ENCODE measurements at regions not wholly inside any gene's neighbourhood (a gene's known extent, or its start where the extent isn't known, plus 50 kb on each side); places are given as distances from the start of the nearest gene placed in this dataset.

DNA sequence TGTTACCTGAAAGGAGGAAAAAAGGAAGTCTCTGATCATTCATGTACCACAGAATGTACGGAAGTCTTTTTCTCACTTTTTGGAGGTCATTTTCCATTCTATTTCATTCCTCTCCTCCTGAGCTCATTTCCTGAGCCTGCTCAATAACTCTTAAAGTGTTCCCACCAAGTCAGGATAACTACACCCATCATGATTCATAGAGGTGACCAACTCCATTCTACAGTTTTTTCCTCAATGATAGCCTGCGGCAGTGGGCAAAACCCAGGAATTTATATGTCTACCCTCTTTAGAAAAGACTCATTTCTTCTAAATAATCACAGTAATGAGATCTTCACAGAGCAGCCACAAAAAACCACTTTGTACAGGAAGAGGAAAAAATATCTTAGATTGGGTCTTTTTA lies 372.5 kb downstream of the RBM43 start:
- Mint-ChIP-seq H3K9me3 (peaks cover 0 to 2% (median 0%) of the 10 kb centered on the region in 8 donors), H3K27ac (no peak overlapping the region), H3K27me3 (peaks cover 0 to 2% of the 10 kb centered on the region in 2 donors), H3K4me3 (no peak overlapping the region), H3K4me1 (no peaks in the 10 kb centered on the region), H3K36me3 (no peaks in the 10 kb centered on the region)
- Histone ChIP-seq H3K4me1 (ENCODE audit: insufficient read depth, low read length) (no peaks in the 10 kb centered on the region), H3K27ac (ENCODE audit: low read depth, low read length) (no peak overlapping the region), H3K9me3 (ENCODE audit: control insufficient read depth in 1 of 2, low read length in 2 of 2) (no peaks in the 10 kb centered on the region), H3K36me3 (ENCODE audit: insufficient read depth, low read length) (no peaks in the 10 kb centered on the region), H3K27me3 (ENCODE audit: insufficient read depth, low read length) (no peaks in the 10 kb centered on the region), H3K4me3 (ENCODE audit: low read length in 2 of 2) (no peak overlapping the region)
- intact Hi-C loops (cut with micrococcal nuclease): no loop called here
- POLR2A ChIA-PET (ENCODE audit: partially characterized antibody): no interaction called here
- no peak for DNase-seq
- CTCF ChIA-PET (ENCODE audit: partially characterized antibody): no interaction called here

DNA sequence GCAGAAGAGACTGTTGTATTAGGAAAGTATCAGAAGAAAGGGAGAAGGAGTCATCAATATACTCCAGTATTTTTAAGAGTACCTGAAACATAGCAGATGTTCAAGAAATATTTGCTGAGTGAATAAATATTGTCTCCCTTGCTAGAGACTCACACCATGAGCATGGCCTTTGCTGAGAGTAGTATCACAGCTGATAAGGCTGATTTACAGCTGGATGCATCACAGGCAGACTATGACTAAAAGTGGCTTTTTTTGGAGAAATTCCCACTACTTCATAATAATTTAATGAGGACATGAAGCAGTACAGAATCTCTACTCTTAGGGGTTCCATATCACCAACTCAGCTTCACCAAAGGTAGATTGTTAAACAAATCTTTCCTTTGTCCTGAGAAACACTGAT lies 373.3 kb downstream of the RBM43 start:
- no peaks in the 10 kb centered on the region for H3K4me1 ChIP-seq (ENCODE audit: insufficient read depth, low read length)
- H3K4me3 ChIP-seq (ENCODE audit: low read length in 2 of 2): no peak overlapping the region
- H3K9me3 ChIP-seq (ENCODE audit: control insufficient read depth in 1 of 2, low read length in 2 of 2): no peaks in the 10 kb centered on the region
- H3K27me3 ChIP-seq (ENCODE audit: insufficient read depth, low read length): no peaks in the 10 kb centered on the region
- Mint-ChIP-seq H3K4me3 (no peak overlapping the region), H3K4me1 (no peaks in the 10 kb centered on the region), H3K9me3 (peaks cover 0 to 2% (median 0%) of the 10 kb centered on the region in 8 donors), H3K27ac (no peak overlapping the region), H3K27me3 (peaks cover 0 to 2% of the 10 kb centered on the region in 2 donors), H3K36me3 (no peaks in the 10 kb centered on the region)
- ChIA-PET CTCF (ENCODE audit: partially characterized antibody) (no interaction called here), POLR2A (ENCODE audit: partially characterized antibody) (no interaction called here)
- no peak for DNase-seq
- H3K36me3 ChIP-seq (ENCODE audit: insufficient read depth, low read length): no peaks in the 10 kb centered on the region
- no peak overlapping the region for H3K27ac ChIP-seq (ENCODE audit: low read depth, low read length)
- intact Hi-C loops (cut with micrococcal nuclease): no loop called here

DNA sequence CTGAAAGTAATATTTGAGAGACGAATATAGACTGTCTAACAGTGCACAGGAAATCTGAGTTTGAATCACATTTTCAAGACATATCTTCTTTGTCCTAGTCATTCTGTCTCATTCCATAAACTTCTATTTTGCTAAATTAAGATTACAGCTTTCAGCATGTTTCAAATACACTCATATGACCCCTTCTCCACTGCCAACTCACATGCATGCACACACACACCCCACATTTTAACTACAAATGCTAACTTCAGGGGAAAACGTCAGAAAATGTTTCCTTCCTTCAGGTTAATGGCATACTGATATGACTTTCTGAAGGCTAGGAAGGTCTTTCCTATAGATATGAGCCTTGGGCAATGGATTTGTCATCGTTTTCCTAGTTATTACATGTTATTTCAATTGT lies 373.7 kb downstream of the RBM43 start:
- no peaks in the 10 kb centered on the region for H3K27me3 ChIP-seq (ENCODE audit: insufficient read depth, low read length)
- POLR2A ChIA-PET (ENCODE audit: partially characterized antibody): no interaction called here
- H3K4me3 Mint-ChIP-seq: no peak overlapping the region
- no peak overlapping the region for H3K4me3 ChIP-seq (ENCODE audit: low read length in 2 of 2)
- H3K9me3 ChIP-seq (ENCODE audit: control insufficient read depth in 1 of 2, low read length in 2 of 2): no peaks in the 10 kb centered on the region
- no peak overlapping the region for H3K27ac ChIP-seq (ENCODE audit: low read depth, low read length)
- H3K36me3 ChIP-seq (ENCODE audit: insufficient read depth, low read length): no peaks in the 10 kb centered on the region
- no peaks in the 10 kb centered on the region for H3K36me3 Mint-ChIP-seq
- no peaks in the 10 kb centered on the region for H3K4me1 ChIP-seq (ENCODE audit: insufficient read depth, low read length)
- H3K27ac Mint-ChIP-seq: no peak overlapping the region
- intact Hi-C loops (cut with micrococcal nuclease): no loop called here
- H3K9me3 Mint-ChIP-seq: peaks cover 0 to 2% (median 0%) of the 10 kb centered on the region in 8 donors
- DNase-seq: no peak
- H3K27me3 Mint-ChIP-seq: peaks cover 0 to 2% of the 10 kb centered on the region in 2 donors
- H3K4me1 Mint-ChIP-seq: no peaks in the 10 kb centered on the region
- CTCF ChIA-PET (ENCODE audit: partially characterized antibody): no interaction called here

DNA sequence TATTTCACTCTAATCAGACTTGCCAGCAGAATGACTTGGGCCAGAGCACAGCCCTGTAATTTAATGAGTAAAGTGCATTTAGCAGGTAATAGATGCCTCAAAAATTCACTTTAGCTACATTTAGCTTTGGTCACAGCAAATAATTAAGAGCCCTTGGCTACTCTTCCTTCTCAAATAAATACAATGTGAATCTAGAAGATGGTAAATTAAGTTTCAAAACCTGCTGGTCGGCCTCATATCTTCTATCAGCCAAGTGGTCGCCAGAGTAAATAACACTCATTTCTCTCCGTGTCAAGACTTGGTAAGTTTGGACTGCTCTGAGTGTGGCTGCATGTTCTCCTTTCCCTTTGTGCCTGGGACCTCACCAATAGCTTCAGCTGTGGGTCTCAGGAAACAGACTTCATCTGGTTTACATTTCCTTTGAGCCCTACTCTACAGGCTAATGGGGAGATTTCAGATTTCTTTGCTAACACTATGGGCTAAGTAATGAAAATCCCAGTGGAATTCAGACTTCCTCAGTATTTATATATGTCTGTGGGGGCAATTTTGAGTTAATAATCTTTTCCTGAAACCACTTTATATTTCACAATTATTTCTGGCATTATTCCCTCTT lies 375.8 kb downstream of the RBM43 start:
- no peak for DNase-seq
- no peaks in the 10 kb centered on the region for H3K36me3 ChIP-seq (ENCODE audit: insufficient read depth, low read length)

DNA sequence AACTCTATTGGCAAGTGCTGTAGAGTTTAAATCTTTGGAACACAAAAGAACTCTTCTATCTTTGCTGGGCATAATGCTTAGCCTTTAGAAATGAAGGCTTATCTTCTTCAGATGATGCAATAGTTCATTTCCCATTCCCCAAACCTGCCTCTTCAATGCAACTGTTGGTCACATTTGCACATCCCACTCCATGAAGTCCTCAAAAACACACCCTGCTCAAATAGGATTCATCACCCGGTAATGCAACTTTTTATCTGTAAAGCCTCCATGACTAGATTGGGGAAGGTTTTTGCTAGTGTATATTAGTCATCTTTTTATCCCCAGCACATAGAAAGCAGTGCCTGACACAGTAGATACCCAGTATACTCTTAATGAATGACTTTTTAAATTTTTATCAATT lies 376.4 kb downstream of the RBM43 start:
- Mint-ChIP-seq H3K27me3 (peaks cover 0 to 4% of the 10 kb centered on the region in 2 donors), H3K4me3 (no peak overlapping the region), H3K36me3 (no peaks in the 10 kb centered on the region), H3K27ac (no peak overlapping the region), H3K9me3 (peaks cover 0 to 3% (median 0%) of the 10 kb centered on the region in 8 donors), H3K4me1 (no peaks in the 10 kb centered on the region)
- H3K4me1 ChIP-seq (ENCODE audit: insufficient read depth, low read length): no peaks in the 10 kb centered on the region
- H3K9me3 ChIP-seq (ENCODE audit: control insufficient read depth in 1 of 2, low read length in 2 of 2): no peaks in the 10 kb centered on the region
- POLR2A ChIA-PET (ENCODE audit: partially characterized antibody): no interaction called here
- H3K27me3 ChIP-seq (ENCODE audit: insufficient read depth, low read length): no peaks in the 10 kb centered on the region
- CTCF ChIA-PET (ENCODE audit: partially characterized antibody): no interaction called here
- no peaks in the 10 kb centered on the region for H3K36me3 ChIP-seq (ENCODE audit: insufficient read depth, low read length)
- no peak overlapping the region for H3K4me3 ChIP-seq (ENCODE audit: low read length in 2 of 2)
- no peak overlapping the region for H3K27ac ChIP-seq (ENCODE audit: low read depth, low read length)
- no peak for DNase-seq
- intact Hi-C loops (cut with micrococcal nuclease): no loop called here

More for the DNA sequence above, 375.8 kb downstream of the RBM43 start:
- H3K27ac ChIP-seq (ENCODE audit: low read depth, low read length): no peak overlapping the region
- H3K4me3 Mint-ChIP-seq: no peak overlapping the region
- peak overlapping the region in 1 of 7 donors; percentile 22 for H3K27ac Mint-ChIP-seq
- intact Hi-C loops (cut with micrococcal nuclease): no loop called here
- H3K4me1 Mint-ChIP-seq: no peaks in the 10 kb centered on the region
- H3K27me3 ChIP-seq (ENCODE audit: insufficient read depth, low read length): no peaks in the 10 kb centered on the region
- no peaks in the 10 kb centered on the region for H3K36me3 Mint-ChIP-seq
- ChIA-PET POLR2A (ENCODE audit: partially characterized antibody) (no interaction called here), CTCF (ENCODE audit: partially characterized antibody) (no interaction called here)
- H3K4me1 ChIP-seq (ENCODE audit: insufficient read depth, low read length): no peaks in the 10 kb centered on the region
- H3K9me3 Mint-ChIP-seq: peaks cover 0 to 3% (median 0%) of the 10 kb centered on the region in 8 donors
- H3K4me3 ChIP-seq (ENCODE audit: low read length in 2 of 2): no peak overlapping the region
- no peaks in the 10 kb centered on the region for H3K9me3 ChIP-seq (ENCODE audit: control insufficient read depth in 1 of 2, low read length in 2 of 2)
- peaks cover 0 to 4% of the 10 kb centered on the region in 2 donors for H3K27me3 Mint-ChIP-seq

DNA sequence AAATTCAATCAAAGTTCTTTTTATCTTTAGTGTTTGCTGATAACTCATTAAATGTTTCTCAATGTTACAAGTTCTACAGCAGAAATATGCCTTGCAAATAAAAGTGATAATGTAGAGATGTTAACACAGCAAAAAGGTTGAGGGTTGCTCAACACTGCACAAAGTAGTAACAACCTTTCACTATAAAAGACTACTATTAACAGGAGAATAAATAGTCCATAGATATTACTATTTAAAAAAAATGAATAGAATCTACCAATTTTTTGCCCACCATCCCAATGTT lies 378.1 kb downstream of the RBM43 start:
- Histone ChIP-seq H3K4me1 (ENCODE audit: insufficient read depth, low read length) (no peaks in the 10 kb centered on the region), H3K27me3 (ENCODE audit: insufficient read depth, low read length) (no peaks in the 10 kb centered on the region), H3K9me3 (ENCODE audit: control insufficient read depth in 1 of 2, low read length in 2 of 2) (no peaks in the 10 kb centered on the region), H3K4me3 (ENCODE audit: low read length in 2 of 2) (no peak overlapping the region), H3K36me3 (ENCODE audit: insufficient read depth, low read length) (no peaks in the 10 kb centered on the region), H3K27ac (ENCODE audit: low read depth, low read length) (no peak overlapping the region)
- DNase-seq: no peak
- Mint-ChIP-seq H3K4me3 (no peak overlapping the region), H3K9me3 (peaks cover 0 to 3% (median 0%) of the 10 kb centered on the region in 8 donors), H3K4me1 (no peaks in the 10 kb centered on the region), H3K27ac (no peak overlapping the region), H3K36me3 (no peaks in the 10 kb centered on the region), H3K27me3 (peaks cover 0 to 4% of the 10 kb centered on the region in 2 donors)
- POLR2A ChIA-PET (ENCODE audit: partially characterized antibody): no interaction called here
- intact Hi-C loops (cut with micrococcal nuclease): no loop called here
- CTCF ChIA-PET (ENCODE audit: partially characterized antibody): no interaction called here

DNA sequence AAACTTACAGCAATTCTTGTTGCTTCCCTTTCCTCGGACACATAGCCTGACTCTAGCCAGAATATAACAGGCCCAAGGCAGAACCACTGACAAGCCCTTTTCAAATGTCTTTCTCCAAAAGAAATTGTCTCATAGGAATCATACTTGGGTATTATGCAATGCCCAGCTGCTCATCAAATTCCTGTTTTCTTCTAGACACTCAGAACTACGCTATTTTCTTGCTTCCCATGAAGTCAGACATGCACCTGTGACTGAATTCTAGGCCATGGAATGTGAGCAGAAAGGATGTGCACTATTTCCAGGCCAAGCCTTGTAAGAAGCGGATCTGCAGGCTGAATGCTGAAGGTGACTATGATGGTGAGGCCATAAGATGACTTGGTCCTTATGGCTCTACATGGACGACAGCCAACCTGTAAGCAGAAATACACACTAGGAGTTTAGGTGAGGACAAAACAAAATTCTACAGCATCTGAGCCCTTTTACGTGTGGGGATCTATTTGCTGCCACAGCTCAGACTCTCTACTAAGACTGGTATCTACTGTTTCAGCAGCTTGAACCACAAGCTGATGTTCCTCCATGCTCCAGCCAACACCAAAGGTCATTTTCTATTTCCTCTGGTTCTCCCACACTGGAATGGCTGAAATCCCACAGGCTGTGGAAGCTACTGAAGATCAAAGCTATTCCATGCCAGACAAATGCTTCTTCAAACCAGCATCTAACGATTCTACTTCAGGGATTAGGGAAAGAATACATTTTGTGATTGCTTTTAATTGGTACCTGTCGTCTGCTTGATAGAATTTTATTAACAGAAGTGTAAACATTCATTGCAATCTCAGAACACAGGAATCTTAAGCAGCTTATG lies 378.7 kb downstream of the RBM43 start:
- Mint-ChIP-seq H3K27me3 (peaks cover 0 to 4% of the 10 kb centered on the region in 2 donors), H3K4me1 (no peaks in the 10 kb centered on the region), H3K4me3 (no peak overlapping the region), H3K27ac (no peak overlapping the region), H3K36me3 (no peaks in the 10 kb centered on the region), H3K9me3 (peaks cover 0 to 3% (median 0%) of the 10 kb centered on the region in 8 donors)
- Histone ChIP-seq H3K27me3 (ENCODE audit: insufficient read depth, low read length) (no peaks in the 10 kb centered on the region), H3K27ac (ENCODE audit: low read depth, low read length) (no peak overlapping the region), H3K9me3 (ENCODE audit: control insufficient read depth in 1 of 2, low read length in 2 of 2) (no peaks in the 10 kb centered on the region), H3K4me1 (ENCODE audit: insufficient read depth, low read length) (no peaks in the 10 kb centered on the region), H3K4me3 (ENCODE audit: low read length in 2 of 2) (no peak overlapping the region), H3K36me3 (ENCODE audit: insufficient read depth, low read length) (no peaks in the 10 kb centered on the region)
- CTCF ChIA-PET (ENCODE audit: partially characterized antibody): no interaction called here
- POLR2A ChIA-PET (ENCODE audit: partially characterized antibody): no interaction called here
- no peak for DNase-seq
- intact Hi-C loops (cut with micrococcal nuclease): no loop called here

Measured in CD4-positive, alpha-beta memory T cell (primary cell).